NCI-H2227 (cell line): ENCODE measurements at regions not wholly inside any gene's neighbourhood (a gene's known extent, or its start where the extent isn't known, plus 50 kb on each side); places are given as distances from the start of the nearest gene placed in this dataset.

Experiments used
- DNase-seq: peaks from one replicate; lab custom pipeline; 2025; ENCODE audit not compliant: unreplicated experiment; lab: John Stamatoyannopoulos, UW

DNA sequence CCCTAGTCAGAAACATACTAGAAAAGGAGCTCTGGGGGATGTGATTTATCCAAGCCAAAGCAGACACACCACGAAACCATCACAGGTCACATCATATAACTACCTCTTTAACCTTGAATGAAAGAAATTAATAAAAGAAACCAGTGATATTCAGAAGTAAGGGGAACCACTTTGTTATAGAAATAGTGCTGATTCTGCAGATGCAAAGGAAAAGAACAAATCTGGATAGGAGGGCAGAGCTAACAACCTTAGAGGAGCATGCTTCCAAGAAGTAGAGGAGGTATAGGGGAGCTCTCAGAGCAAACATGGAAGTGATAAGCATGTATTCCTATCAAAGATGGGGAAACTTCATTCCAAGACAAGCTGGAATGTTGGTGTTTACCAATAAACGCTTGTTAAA lies 117.0 kb upstream of the MDM1 start:
- DNase-seq = no peak

DNA sequence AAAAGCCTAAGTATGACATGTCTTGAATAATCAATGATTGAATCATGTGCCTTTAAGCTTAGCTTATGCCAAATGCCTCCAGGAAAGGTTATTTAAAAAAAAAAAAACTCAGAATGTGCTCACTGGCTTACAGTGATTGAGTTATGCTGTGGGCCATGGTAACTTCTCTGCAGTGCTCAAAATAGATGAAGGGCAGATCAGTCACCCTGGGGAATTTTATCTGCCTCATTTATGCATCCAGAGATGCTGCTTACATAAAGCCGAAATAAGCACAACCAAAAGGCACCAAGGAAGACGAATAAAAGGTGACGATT lies 118.7 kb upstream of the MDM1 start:
- DNase-seq = no peak

DNA sequence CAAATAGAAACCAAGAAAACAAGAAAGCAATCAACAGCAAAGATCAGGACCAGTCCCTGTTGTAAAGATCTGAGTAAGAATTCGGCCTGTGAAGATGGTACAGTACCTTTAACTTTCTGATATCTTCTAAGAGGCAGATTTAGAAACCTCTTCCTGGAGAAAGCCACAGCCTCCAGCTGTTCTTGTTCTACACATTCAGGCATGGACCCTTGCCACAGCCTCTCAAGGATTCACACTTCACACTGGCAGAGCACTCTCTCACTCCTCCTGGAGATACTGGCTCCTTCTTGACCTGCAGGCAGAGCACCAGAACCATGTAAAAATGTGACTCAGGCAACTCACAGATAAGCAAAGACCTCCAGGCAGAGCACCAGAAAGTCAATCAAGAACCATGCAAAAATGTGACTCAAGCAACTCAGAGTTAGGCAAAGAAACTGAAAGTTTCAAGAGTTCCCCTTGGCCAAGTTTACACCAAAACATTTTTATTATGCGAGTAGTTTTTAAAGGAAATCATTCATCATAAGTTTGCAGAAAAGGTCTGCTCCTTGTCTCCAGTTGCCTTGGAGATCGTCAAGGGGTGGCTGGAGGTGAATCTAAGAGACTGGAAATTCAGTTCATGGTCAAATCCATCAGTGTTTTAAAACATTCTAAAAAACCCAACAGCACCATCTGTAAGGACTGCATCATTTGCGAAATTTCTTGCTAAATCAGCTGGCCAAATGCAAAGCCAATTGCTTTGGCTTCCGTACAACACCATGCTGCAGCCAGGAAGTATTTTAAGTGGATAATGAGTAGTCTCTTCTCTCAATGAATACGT lies 119.3 kb upstream of the MDM1 start:
- no peak for DNase-seq

DNA sequence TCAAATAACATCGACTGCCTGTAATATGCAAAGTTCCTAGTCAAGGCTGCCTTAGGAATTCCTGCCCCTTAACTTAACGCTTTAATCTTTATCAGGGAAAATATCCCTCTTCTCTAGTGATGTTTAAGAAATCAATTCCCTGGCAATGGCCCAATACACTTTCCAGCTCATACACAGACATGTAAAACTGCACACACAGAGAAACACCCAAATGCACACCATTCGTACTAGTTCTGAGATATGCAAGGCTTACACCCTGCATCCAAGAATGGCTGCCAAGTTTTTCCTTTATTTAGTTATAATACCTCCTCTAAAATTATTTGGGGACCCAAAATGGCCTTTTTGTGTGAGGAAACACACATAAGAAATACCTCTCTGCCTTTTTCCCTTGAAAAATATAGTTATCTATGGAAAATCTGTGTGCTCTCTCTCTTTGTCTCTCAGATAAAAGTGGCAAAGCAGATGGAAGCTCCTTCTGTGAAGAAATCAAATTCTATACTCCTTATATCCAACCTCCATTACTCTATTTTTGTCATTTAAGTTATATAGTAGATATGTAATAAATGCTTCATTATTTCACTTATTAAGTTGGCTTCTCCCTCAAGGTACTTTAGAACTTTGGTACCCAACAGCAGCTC lies 120.0 kb upstream of the MDM1 start:
- DNase-seq = no peak

DNA sequence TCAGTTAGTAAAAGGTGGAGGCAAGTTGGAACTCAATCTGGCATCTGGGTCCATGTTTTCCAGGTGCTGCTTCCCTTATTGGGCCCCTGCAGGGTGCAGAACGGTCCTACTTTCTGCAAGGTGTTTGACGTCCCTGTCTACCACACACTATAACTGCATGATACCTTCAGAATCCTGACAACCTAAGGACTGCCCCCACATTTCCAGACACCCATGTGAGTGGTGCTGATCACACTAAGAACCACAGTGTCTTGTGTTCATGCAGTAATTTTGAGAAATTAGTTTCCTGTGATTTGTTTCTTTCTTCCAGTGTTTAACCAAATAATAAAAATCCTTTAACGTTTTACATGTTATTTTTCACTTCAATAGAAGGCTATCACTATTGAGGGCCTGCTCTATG lies 121.1 kb upstream of the MDM1 start:
- no peak for DNase-seq

DNA sequence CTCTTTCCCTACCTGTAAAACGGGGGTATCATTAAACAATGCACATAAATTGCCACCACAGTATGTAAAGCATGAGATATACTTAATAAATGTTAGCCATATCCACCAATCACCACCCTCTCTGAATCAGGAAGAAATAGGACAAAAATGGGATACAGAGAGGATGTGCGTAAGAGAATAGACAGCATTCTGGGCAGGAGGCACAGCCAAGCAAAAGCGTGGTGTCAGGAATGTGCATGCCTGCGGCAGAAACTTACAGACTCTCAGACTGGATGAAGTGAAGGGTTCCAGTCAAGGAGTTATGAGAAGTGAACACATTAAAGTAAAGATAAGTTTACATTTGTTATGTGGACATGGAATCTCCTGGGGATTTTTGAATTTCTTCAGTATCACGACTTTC lies 121.7 kb upstream of the MDM1 start:
- DNase-seq = no peak

DNA sequence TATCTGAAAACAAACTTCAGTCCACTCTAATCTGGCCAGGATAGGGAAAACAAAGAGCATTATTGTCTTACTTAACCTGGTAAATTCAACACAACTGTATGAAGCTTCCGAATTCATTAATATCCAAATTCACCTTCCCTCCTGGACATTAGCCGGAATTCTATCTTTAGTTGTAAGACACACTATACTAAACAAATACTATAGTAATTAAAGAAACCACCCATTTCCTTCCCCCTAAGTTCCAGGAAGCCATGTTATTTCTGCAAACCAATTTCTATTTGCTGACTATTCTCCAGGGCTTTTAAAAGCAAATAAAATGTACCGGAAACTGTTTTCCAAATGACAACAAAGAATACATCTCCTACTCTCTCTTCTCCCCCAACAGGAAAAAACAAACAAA lies 122.7 kb upstream of the MDM1 start:
- DNase-seq = no peak

DNA sequence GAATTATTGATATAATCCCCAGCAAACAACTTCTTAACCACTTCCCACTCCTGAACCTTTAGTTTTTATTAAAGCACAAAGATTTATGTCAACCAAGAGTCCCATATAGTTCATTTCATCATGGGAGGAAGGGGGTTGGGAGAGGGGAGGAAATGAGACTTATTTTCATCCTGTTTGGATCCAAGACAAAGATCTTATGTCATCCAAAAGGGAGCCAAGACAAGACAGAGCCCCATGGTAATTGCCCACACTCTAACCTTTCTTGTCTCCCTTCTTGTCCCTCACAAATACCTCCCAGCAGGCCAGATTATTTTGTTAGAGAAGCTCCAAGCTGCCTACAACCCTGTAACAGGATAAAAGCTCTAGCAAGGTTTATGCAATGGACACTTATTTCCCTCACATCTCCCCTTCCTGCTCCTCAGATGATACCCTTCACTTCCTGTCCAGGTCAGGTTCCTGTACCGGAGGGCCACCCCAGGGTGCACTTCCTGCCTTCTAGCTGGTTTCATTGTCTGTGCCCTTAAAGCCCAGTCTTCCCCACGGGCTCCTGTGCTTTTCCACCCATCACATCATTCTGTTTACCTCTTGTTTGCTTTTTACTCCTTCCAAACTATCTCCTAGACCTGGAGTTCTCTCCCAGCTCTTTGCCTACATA lies 123.7 kb upstream of the MDM1 start:
- no peak for DNase-seq

DNA sequence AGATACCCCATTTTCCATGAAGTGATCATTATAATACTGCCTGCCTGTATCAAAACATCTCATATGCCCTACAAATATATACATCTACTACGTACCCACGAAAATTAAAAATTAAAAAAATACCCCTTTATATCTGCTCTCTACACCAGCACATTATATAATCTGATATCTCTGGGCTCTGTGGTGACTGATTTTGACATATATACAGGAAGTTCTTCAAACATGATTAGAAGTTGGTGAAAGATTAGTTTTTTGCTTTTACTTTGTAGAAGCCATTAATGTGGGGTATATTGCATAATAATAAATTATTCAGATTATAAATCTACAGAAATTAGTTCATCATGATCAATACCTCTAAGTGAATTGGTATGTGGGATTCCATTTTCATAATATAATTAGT lies 126.7 kb upstream of the MDM1 start:
- no peak for DNase-seq

DNA sequence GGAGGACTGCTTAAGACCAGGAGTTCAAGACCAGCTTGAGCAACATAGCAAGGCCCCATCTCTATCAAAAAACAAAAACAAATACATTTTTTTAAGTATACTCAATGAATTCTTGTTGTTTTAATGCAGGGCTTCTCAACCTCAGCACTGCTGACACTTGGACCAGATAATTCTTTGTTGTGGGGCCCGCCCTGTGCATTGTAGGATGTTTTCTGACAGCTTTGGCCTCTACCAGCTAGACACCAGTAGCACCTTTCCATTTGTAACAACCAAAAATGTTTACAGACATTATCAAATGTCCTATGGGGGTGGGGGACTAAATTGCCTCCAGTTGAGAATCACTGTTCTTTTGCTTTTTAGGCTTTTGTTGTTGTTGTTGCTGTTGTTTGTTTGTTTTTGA lies 128.1 kb upstream of the MDM1 start:
- DNase-seq = no peak

DNA sequence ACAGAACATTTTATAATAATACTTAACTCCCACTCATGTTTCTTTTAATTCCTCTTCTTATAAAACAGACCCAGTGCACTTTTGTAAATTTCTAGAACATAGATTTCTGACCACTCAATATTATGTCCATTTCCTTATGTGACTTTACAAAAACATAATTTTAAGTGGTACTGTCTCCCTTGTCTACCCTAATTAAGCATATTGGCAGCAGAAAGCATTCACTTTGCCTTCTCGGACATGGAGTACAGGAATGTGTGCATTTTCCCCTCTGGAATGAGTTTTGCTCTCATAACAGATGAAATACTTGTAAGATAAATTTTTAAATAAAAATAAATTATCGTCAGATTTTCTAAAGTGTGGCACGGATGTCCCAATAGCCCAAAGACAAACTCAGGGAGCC lies 129.5 kb upstream of the MDM1 start:
- no peak for DNase-seq

DNA sequence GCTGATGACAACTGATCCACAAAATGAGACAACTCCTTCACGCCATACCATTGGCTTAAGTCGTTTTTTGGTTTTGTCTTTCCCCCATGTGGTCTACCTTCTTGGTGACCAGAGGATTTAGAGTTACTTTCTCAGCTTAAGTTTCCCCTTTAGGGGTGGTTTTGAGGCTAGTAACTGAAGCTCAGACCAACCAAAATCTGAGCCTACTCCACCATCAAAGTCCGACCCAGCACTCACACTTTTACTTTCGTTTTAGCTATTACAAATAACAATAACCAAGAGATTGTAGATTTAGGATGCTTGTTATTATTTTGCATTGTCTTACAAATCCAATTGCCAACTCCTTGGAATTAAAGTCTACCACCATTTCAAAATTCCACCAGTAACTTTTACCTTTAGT lies 130.6 kb upstream of the MDM1 start:
- DNase-seq = no peak

DNA sequence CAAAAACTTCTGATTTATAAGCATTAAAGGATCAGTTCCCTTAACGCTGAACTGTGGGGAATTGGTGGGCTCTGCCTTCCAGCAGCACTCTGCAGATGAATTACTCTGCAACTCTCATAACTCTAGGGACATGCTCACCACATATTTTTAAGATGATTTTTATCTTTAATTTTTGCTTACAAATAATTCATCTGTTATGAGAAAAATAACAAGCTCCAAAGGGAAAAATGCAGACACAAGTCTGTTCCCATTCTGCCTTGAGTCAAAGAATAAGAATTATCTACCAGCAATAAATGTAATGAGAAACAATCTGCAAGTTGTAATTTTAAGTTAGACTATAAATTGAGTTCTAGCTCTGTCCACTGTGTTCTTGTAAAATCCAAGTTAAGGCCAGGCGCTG lies 133.1 kb upstream of the MDM1 start:
- no peak for DNase-seq

DNA sequence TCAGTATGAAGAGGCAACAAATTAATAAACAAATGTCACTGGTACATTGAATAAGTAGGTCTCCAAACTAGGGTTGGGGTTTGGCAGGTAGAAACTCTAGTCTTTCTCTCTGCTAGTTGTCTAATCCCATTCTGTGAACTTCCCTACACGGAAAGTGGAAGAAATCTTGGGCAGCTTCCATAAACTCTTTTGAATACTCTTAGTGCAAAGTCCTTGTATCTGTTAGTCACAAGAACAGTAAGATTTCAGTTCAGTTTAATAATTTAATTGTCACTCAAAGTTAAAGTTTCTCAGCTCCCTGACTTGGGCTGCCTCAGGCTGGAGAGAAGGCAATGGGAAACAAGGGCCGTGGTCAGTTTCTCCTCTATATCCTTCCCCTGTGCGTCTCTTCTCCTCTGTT lies 135.4 kb upstream of the MDM1 start:
- DNase-seq = no peak

DNA sequence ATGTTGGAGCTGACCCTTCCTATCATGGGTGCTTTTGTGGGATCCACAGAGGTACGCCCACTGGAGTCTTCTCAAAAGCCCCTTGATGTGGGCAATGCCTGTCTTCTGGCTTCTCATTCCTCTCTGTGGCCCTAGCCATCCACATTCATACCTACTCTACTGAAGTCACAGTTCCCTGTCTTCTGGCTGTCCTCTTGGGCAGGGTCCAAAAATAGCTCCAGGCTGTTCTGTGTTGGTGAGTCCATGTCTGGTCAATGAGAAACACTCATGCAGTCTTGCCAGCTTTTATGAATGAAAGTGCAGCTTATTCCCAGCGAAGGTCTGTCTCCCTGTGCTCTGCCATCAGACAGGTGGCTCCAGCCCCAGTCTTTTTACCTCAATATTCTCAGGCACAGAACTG lies 135.9 kb upstream of the MDM1 start:
- no peak for DNase-seq

DNA sequence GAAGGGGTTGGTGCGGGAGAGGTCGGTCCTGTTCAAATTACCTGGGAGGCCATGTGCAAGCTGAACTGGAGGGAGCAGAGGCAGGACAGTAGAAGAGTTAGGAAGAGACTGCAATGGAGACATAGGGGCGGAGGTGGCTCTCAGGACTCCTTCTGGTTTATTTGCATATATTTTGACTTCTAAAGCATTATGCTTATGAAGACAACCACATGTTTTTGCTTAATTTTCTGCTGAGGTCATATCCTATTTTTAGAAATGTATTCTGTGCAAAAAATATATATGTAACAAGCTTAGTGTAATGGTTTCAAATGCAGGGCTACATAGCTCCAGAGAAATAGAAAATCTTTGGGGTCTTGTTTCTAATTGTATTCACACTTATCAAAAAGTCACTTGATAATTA lies 137.0 kb upstream of the MDM1 start:
- DNase-seq = no peak

DNA sequence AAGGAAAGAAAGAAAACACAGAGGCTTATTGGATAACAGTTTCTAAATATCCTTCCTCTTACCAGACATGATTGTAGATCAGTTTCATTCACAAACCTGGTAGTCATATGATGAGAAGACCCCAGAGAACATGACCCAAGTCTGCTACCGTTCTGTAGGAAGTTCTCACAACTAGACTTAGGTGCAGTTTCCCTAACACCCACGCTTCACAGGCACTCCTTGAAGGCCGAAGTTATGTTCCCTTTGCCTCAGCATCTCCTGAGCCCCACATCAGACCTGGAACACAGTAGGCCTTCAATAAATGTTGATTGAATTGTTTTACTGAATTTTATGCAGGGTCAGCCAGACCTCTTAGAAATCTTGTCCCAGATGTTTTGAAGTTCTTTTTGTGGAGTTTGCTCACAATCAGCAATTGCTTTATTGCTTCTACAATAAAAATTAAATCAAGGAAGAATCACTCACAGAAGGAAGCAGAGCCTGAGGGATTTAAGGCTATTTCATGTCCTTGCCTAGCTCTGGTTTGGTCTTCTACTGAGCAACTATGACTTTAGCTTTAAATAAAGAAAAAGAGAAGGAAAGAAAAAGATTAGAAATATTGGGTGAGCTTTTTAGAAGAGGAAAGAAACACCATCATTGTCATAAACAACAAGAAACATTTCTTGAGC lies 138.6 kb upstream of the MDM1 start:
- DNase-seq = no peak

DNA sequence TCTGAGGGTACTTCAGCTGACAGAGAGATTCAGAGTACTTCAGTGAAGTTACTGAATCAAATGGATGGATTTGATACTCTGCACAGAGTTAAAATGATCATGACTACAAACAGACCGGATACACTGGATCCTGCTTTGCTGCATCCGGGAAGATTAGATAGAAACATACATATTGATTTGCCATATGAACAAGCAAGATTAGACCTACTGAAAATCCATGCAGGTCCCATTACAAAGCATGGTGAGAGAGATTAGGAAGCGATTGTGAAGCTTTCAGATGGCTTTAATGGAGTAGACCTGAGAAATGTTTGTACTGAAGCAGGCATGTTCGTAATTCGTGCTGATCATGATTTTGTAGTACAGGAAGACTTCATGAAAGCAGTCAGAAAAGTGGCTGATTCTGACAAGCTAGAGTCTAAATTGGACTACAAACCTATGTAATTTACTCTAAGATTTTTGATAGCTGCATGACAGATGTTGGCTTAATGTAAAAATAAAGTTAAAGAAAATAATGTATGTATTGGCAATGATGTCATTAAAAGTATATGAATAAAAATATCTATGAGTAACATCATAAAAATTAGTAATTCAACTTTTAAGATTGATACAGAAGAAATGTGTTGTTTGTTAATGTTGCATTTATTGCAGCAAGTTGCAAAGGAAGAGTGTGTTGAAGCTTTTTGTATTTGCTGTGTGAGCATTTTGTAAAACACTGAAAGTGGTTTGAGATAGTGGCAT lies 136.1 kb upstream of the RAP1B start:
- DNase-seq = no peak

DNA sequence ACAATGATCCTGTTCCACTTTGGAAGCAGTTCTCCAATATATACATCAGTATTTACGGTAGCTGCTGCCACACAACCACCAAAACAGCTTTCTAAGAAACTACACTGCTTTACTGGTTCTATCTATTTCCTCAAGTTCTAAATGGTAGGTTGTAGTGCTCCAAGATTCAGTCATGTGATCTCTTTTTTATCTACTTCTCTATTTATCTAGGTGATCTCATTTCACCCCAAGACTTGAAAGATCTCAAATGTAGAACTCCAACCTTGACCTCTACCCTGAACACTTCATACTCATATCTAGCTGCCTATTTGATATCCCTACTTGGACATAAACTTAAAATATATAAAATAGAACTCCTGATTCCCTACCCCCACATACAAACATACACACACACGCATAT lies 133.9 kb upstream of the RAP1B start:
- no peak for DNase-seq

DNA sequence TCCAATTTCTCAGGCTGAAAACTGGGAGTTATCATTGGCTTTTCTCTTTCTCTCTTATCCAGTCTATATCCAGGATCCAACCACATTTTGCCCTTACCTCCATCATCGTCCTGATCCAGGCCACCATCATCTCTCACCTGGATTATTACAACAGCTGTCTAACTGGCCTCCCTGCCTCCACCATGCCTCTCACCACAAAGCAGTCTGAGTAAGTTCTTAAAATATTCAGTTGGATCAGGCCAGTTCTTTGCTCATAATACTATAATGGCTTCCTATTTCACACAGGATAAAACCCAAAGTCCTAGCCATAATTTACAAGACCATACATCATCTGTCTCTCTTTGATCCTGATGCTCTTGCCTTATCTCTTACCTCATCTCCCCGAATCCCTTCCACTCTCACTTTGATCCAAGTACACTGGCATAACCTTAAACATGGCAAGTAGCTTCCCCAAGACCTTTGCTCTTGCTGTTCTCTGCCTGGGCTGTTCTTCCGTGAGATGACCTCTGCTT lies 133.4 kb upstream of the RAP1B start:
- DNase-seq = no peak

DNA sequence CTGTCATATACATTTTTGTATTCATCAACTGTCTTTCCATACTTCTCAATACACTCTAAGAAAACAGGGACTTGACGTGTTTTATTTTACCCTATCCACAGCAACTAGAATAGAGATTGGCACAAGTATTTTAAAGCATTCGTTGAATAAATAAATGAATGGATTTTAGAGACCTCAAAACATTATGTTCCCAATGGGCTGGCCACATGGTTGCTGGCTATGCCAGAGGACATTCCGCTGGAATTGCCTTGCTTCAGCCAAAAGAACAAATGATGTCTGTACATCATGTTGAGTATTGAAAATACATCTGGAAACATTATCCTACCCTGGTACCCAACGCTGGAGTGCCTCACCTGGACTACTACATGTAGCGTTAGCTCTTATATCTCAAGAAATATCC lies 132.8 kb upstream of the RAP1B start:
- no peak for DNase-seq
